Right lung (tissue), 2 donors: ENCODE measurements at regions not wholly inside any gene's neighbourhood (a gene's known extent, or its start where the extent isn't known, plus 50 kb on each side); places are given as distances from the start of the nearest gene placed in this dataset.

ENCODE experiments used
- DNase-seq, 2 donors: peaks; one replicate each; pipeline ENCODE4 v3.0.0-alpha.2; 2013

- no peak for DNase-seq
Observed at GRCh38 chr5:163622799-163623198, 117.4 kb downstream of the MAT2B start.

DNA sequence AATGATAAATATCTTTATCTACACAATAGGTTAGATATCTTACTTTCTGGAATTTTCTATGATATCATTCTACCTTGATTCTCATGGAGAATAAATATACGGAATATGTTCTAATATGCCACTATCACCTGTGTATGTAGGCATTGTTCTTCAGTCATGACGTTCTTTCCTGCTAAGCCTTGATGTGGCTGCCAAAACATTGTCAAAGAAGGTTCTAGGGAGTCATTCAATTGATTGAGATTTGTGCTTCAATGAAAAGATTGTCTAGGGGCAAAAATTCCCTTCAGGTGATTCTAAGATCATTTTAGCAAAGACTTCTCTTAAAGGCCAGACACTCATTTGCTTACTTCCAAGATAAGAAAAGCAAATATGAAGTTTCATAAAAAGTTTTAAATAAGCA is 118.1 kb downstream of the MAT2B start:
- no peak for DNase-seq

DNA sequence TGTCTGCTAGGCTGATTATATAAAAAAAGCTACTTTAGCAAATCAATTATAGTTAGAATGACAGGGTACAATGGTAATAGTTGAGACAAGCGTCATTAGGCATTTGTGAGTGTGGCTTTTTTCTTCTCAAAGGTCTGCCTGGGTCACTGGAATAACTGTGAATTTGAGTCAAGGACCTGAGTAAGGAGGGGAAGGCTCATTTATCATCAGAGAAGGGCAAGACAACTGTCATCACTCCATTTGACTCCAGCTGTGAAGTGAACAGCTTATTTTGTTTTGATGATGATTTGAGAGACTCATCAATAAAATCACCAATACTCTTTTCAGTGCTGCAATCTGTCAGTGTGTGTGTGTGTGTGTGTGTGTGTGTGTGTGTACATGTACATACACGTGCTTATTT is 118.6 kb downstream of the MAT2B start:
- no peak for DNase-seq

DNA sequence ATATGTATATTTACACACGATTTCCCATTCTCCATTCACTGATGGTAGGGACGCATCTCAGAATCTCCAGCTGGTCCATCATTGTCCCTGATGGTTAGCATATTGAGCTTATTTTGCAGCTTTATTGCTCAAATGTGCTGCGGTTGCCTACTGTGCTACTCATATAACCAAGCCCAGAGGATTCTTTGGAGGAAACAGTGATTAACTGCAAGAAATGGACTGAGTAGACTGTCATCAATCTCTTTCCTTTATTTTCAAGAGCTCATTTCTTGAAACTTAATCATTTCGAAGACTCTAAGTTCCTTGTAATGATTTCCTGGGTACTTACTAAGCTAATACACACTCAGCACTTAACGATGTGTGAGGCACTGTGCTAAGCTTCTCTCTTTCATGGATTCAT is 119.0 kb downstream of the MAT2B start:
- no peak for DNase-seq

DNA sequence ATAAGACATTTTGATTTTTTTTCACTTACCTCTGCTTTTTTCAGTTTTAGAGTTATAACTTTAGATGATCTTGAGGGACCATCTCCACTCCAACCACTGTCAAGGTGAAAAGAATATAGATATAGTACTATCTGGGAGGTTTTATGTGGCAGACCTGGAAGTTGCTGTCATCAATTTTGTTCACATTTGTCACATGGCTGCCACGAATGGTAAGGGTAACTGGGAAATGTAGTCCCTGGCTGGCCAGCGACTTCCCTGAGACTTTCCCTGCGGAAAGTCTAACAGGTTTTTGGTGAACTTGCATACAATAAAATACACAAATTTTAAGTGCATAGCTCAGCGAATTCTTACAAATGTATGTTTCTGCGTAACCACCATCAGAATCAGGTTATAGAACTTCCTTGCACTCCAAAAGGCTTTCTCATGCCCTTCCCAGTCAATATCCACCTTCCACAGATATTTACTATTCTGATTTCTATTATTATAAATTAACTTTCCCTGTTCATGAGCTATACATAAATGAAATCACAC is 121.5 kb downstream of the MAT2B start:
- no peak for DNase-seq

- DNase-seq = no peak
Observed at GRCh38 chr5:163631856-163632255, 126.4 kb downstream of the MAT2B start.

DNA sequence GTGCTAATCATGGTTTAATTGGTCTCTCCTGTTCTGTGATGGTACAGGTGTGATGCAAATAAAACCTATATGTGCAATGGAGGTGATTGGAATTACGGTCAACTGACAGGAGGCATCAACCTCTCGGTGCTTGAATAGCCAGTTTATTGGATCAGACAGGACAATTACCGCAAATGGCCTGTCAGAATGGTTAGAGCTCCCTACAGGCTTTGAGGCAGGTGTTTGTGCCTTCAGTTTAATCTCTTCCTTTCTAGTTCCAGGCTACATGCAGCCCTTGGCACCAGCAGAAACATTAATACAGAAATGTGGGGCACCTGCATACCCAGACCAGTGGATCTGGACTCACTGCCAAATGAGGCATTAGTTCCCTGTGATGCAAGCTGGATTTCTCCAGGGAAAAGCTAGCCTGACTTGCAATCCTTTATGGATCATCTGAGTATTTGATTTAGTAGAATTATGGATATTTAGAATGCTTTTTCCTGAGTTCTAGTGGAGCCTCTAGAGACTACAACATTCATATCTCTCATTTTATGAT is 128.6 kb downstream of the MAT2B start:
- no peak for DNase-seq

DNA sequence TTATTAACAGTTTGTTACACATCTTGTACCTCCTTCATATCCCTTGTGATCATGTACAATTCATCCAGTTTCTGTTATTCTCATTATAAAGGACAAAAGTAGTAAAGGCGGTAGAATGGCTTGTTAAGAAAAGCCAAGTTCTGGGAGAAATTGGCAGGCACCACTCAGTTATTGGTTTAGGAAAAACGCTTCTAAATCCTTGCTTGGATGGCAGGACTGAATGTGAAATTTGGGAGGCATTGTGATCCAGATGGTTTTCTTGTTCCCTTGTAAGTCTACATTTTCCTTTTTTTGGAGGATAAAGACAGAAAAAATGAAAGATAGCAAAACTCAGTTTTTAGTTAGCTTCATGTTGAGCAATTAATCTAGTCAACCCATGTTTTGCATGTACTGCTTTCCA is 130.2 kb downstream of the MAT2B start:
- DNase-seq = no peak

GRCh38 chr5:163642904-163643303 is 137.5 kb downstream of the MAT2B start:
- DNase-seq = no peak

GRCh38 chr5:163645421-163646416 is 140.3 kb downstream of the MAT2B start:
- no peak for DNase-seq

DNA sequence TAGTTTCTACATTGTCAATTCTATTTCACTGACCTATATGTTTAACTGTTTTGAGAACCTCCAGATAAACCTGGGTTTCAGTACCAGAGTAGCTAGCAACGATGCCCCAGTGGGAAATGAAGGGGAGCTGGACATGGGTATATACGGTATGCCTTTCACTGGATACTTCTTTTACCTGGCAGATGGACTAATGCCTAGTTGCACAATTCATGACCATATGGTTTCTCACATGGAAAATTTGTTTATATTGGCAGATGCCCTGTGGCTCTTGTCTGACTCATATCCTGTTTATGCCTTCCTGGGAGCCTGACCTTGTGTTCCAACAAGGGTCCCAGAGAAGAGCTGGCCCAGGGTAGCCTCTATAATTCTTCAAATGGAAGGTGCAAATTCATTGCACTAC is 144.1 kb downstream of the MAT2B start:
- no peak for DNase-seq

- DNase-seq = no peak
Observed at GRCh38 chr5:163653526-163653925, 148.1 kb downstream of the MAT2B start.

- no peak for DNase-seq
Observed at GRCh38 chr5:163658702-163659567, 153.5 kb downstream of the MAT2B start.

DNA sequence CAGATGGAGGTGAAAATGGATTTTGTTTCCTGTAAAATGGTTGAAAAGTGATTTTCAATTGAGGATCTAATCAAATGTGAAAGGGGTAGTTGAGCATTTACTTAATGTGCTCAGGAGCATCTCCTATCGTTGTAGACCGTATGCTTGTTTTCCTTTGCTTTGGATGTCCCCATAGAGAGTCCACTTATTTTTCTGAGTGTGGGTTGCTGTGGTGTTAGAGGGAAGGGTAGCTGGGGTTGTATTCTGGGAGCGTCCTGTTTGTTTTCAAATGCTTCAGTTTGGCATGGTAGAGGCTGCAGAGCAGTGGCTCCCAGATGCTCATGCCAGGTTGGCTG is 154.1 kb downstream of the MAT2B start:
- no peak for DNase-seq

DNA sequence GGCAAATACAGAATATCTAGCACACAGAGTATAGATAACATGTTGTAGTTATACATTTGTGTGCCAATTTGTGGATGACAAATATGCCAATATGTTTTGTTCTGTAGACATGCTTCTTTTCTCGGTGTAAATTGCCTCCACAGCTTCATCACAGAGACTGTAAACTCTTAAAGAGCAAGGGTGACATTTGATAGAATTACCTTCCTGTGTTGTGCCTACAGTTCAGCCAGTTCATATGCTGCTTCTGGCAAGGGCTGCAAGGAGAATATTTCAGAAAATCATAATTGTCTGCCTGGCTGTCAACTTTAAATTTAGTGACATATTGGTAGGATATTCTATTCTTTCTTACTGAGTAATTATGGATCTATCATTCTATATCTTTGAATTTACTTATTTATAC is 155.1 kb downstream of the MAT2B start:
- no peak for DNase-seq

GRCh38 chr5:163661360-163661759 is 155.9 kb downstream of the MAT2B start:
- DNase-seq = no peak

GRCh38 chr5:163670036-163670435 is 164.6 kb downstream of the MAT2B start:
- DNase-seq = no peak

GRCh38 chr5:163677092-163677491 is 171.7 kb downstream of the MAT2B start:
- DNase-seq = no peak

DNA sequence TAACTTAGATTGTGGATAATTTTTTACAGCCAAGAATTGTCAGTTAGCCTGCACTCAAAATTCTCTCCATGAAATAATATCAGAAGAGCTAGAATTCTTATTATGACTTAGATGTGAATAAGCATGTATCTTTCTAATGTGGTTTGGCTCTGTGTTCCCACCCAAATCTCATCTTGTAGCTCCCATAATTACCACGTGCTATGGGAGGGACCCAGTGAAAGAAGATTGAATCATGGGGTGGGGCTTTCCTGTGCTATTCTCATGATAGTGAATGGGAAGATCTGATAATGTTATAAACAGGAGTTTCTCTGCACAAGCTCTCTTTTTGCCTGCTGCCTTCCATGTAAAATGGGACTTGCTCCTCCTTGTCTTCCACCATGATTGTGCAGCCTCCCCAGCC is 176.8 kb downstream of the MAT2B start:
- DNase-seq = no peak

GRCh38 chr5:163687414-163687813 is 182.0 kb downstream of the MAT2B start:
- DNase-seq = no peak

GRCh38 chr5:163692091-163692490 is 186.7 kb downstream of the MAT2B start:
- no peak for DNase-seq

DNA sequence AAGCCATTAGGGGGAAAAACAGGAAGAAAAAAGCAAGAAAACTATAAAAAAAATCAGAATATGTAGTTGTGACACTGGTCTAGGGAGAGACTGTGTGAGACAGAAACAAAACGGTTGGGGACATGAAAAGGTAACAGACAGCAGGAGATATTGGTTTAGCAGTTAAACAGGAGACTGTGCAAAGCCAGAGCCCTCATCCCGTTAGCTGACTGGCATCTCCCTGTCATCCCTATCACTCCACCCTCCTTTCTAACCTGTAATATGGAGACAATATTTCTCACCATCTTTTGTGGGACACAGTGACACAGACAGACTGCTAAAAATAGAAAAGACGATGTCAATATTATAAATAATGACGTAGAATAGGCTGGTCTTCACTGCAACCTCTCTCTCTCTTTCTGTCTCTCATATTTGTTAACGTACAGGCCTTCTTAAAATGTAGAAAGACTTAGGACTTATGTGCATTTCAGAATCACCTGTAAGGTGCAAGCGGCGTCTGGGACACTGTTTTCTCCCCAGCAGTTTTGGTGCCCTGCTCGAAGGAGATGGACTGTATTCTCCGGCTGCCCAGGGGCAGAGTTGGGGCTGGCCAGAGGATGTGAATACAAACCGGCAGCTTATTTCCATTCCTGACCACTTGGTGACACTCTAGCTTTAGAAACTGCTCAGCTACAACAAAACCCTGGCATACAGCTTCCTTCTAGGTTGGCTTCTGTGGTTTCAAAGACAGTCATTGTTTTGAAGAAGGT is 190.6 kb downstream of the MAT2B start:
- DNase-seq = peak; percentile 43 to 60
